Endothelial cell of umbilical vein (primary cell): ENCODE measurements at regions not wholly inside any gene's neighbourhood (a gene's known extent, or its start where the extent isn't known, plus 50 kb on each side); places are given as distances from the start of the nearest gene placed in this dataset.

Experiments used
- BruUV-seq: library from RNA; stranded (reverse); fragments of 400-500 nt; replicated peaks from 2 replicates; lab custom pipeline; 2021; lab: Mats Ljungman, UMichigan
- CTCF ChIA-PET: fragments of 300-600, 350-600 bp; sonication (Branson Sonifier 250); formaldehyde crosslinking; loops from one replicate; lab custom pipeline; 2021; ENCODE audit warnings: antibody characterized with exemption, inconsistent platforms; lab: Charles Lee
- POLR2A ChIA-PET: fragments of 300-600, 350-600 bp; sonication (Branson Sonifier 250); formaldehyde crosslinking; loops from one replicate; lab custom pipeline; 2021; ENCODE audit warnings: antibody characterized with exemption, inconsistent platforms; lab: Charles Lee
- DNase-seq: peaks from one replicate; pipeline ENCODE4 v3.0.0-alpha.2; 2011; ENCODE audit warnings: low read depth, low spot score
- FAIRE-seq: peaks from 2 replicates; lab custom pipeline; 2011; peaks lifted over from hg19 to GRCh38; lab: Jason Lieb, UNC
- H2AFZ ChIP-seq: 2 replicates; pipeline ENCODE4 v1.6.0; 2012; ENCODE audit warnings: low read depth, low read length, control low read depth, inconsistent platforms
- H3K27ac ChIP-seq: 2 replicates; pipeline ENCODE4 v1.5.1; 2011; ENCODE audit warnings: low read depth, mild to moderate bottlenecking, control low read depth, low read length, moderate library complexity; ENCODE audit not compliant: insufficient read depth
- H3K27me3 ChIP-seq, 2 experiments: 2 replicates each; pipeline versions ENCODE4 v1.6.0 to v1.6.1; 2011; ENCODE audit warnings: low read length in 2 of 2, mixed read lengths in 1 of 2; ENCODE audit not compliant: control insufficient read depth in 2 of 2, insufficient read depth in 2 of 2
- H3K36me3 ChIP-seq, 2 experiments: 2 replicates in 1 of 2; 3 replicates in 1 of 2; pipeline ENCODE4 v1.5.1; 2011; ENCODE audit warnings: low read length in 2 of 2, mild to moderate bottlenecking in 1 of 2, moderate library complexity in 1 of 2; ENCODE audit not compliant: control insufficient read depth in 2 of 2, insufficient read depth in 2 of 2; ENCODE audit errors: extremely low read depth in 1 of 2
- H3K4me1 ChIP-seq: 3 replicates; pipeline ENCODE4 v1.5.1; 2011; ENCODE audit warnings: mild to moderate bottlenecking, low read length; ENCODE audit not compliant: control insufficient read depth, insufficient read depth; ENCODE audit errors: extremely low read depth
- H3K4me2 ChIP-seq: 2 replicates; pipeline ENCODE4 v1.6.1; 2011; ENCODE audit warnings: low read length, control low read depth, mixed read lengths; ENCODE audit not compliant: insufficient read depth
- H3K4me3 ChIP-seq, 3 experiments: fragments of 200-600 bp in 1 of 3; sonication (generic), shearing (Covaris generic) in 1 of 3; replicated peaks in 1 of 3; 2 replicates each; pipeline ENCODE4 v1.5.1; 2011 to 2016; ENCODE audit warnings: control low read depth in 3 of 3, low read length in 3 of 3, mild to moderate bottlenecking in 2 of 3, inconsistent platforms in 1 of 3, low read depth in 1 of 3, moderate library complexity in 1 of 3; ENCODE audit not compliant: insufficient read depth in 1 of 3
- H3K79me2 ChIP-seq: 2 replicates; pipeline ENCODE4 v1.6.0; 2012; ENCODE audit warnings: low read length, inconsistent platforms; ENCODE audit not compliant: control insufficient read depth, insufficient read depth
- H3K9ac ChIP-seq: replicated peaks from 2 replicates; pipeline ENCODE3; 2011; ENCODE audit warnings: low read length, control low read depth; ENCODE audit not compliant: insufficient read depth; ENCODE audit errors: extremely low read depth
- H3K9me1 ChIP-seq: replicated peaks from 3 replicates; pipeline ENCODE4 v1.6.0; 2011; ENCODE audit warnings: mild to moderate bottlenecking, low read length; ENCODE audit not compliant: control insufficient read depth, insufficient read depth; ENCODE audit errors: extremely low read depth
- H3K9me3 ChIP-seq: replicated peaks from 2 replicates; pipeline ENCODE4 v1.5.1; 2012; ENCODE audit warnings: low read length, inconsistent platforms; ENCODE audit not compliant: control insufficient read depth, insufficient read depth
- H4K20me1 ChIP-seq: replicated peaks from 2 replicates; pipeline ENCODE3; 2011; ENCODE audit warnings: mild to moderate bottlenecking, low read length; ENCODE audit not compliant: control insufficient read depth, insufficient read depth; ENCODE audit errors: extremely low read depth
- CTCF ChIP-seq, 2 donors: IDR thresholded peaks; 1 replicate in 1 of 2; 2 replicates in 1 of 2; pipeline ENCODE4 v1.5.1; 2011; ENCODE audit warnings: low read length in 2 of 2, mild to moderate bottlenecking in 2 of 2, moderate library complexity in 2 of 2, control low read depth in 1 of 2, inconsistent platforms in 1 of 2, low read depth in 1 of 2; ENCODE audit not compliant: insufficient read depth in 1 of 2; ENCODE audit errors: extremely low read depth in 1 of 2
- GATA2 ChIP-seq: IDR thresholded peaks from 2 replicates; pipeline ENCODE4 v1.7.0; 2011; ENCODE audit warnings: low read depth, mild to moderate bottlenecking, moderate library complexity, mixed read lengths, low read length; ENCODE audit not compliant: insufficient read length, insufficient read depth
- JUN ChIP-seq: IDR thresholded peaks from 2 replicates; pipeline ENCODE4 v1.6.1; 2011; ENCODE audit warnings: borderline replicate concordance, low read depth; ENCODE audit not compliant: insufficient read length, insufficient read depth
- MYC ChIP-seq: IDR thresholded peaks from one replicate; pipeline ENCODE4 v1.6.1; 2011; ENCODE audit warnings: mild to moderate bottlenecking, low read depth, low read length
- POLR2A ChIP-seq: IDR thresholded peaks from 2 replicates; pipeline ENCODE4 v1.6.1; 2012; ENCODE audit warnings: low read depth, mild to moderate bottlenecking, control low read depth, low read length
- POLR2AphosphoS5 ChIP-seq: IDR thresholded peaks from 2 replicates; pipeline ENCODE4 v1.6.1; 2012; ENCODE audit warnings: low read depth, mild to moderate bottlenecking, control low read depth, low read length, moderate library complexity; ENCODE audit not compliant: insufficient read depth
- dilution Hi-C: fragments of 300-500 bp; cut with MboI; formaldehyde crosslinking; loops from one replicate; pipeline ENCODE4 v1.15.0; 2019; ENCODE audit warnings: low sequenced_read_pairs; ENCODE audit not compliant: extremely low pct_ligation_motif_present
- intact Hi-C: fragments of 100-400 bp; cut with micrococcal nuclease; formaldehyde crosslinking; loops from one replicate; pipeline ENCODE4 v1.10.0; 2022
- TF ChIP-seq, protein P1 (sequence below): IDR thresholded peaks from 2 replicates; pipeline ENCODE4 v1.6.1; 2011; ENCODE audit not compliant: insufficient read depth, insufficient read length

DNA sequence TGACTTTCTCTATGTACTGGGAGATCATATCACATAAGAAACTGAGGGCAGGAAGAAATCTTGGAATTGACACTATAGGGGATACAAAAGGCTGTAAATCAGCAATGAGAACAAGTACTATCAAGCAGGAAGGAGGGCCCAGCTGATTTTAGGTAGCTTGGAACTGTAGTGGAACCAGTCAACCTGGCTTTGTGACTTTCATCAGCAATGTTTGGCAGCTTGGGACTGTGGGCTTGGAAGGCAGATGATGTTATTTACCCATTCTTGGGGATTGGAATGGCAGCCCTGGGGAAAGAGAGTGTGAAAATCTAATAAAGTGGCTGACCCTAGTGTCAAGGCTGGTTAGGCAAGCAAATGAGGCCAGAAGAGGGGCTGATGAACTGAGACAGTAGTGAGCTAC, 1073.3 kb downstream of the ADGRL2 start:
- H3K27me3 ChIP-seq: no peaks in the 10 kb centered on the region
- H3K4me3 ChIP-seq: no peak overlapping the region
- no peak overlapping the region for H2AFZ ChIP-seq
- TF ChIP-seq, protein P1, sequence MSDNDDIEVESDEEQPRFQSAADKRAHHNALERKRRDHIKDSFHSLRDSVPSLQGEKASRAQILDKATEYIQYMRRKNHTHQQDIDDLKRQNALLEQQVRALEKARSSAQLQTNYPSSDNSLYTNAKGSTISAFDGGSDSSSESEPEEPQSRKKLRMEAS: no peak
- TF ChIP-seq JUN (no peak), MYC (no peak), CTCF (IDR thresholded peaks at IDR 0.05; ENCODE audit: extremely low read depth in 1 of 2, insufficient read depth in 1 of 2, low read depth in 1 of 2, low read length in 2 of 2) (no peak), POLR2AphosphoS5 (no peak), POLR2A (no peak), GATA2 (no peak)
- dilution Hi-C loops (no loop called here), intact Hi-C loops (no loop called here)
- no peaks in the 10 kb centered on the region for H4K20me1 ChIP-seq
- no peaks in the 10 kb centered on the region for H3K9me3 ChIP-seq
- H3K79me2 ChIP-seq: no peaks in the 10 kb centered on the region
- H3K36me3 ChIP-seq: no peaks in the 10 kb centered on the region
- POLR2A ChIA-PET: no interaction called here
- no peak for DNase-seq
- no peak for FAIRE-seq
- CTCF ChIA-PET: interaction anchor here (0.6 to 1.1 kb wide), 3 partner anchors 11 to 1091 kb away, joined by 3 read pairs; no protein-coding TSS in a partner anchor
- no TSS peak for BruUV-seq
- no peaks in the 10 kb centered on the region for H3K9me1 ChIP-seq
- H3K4me1 ChIP-seq: no peaks in the 10 kb centered on the region
- no peak overlapping the region for H3K27ac ChIP-seq
- H3K9ac ChIP-seq: no peak overlapping the region
- H3K4me2 ChIP-seq: no peak overlapping the region
